Activated CD8-positive, alpha-beta memory T cell treated with anti-CD3 and anti-CD28 coated beads, Interleukin-2, amount 50 U/mL, for 48 hours (primary cell): ENCODE measurements at regions not wholly inside any gene's neighbourhood (a gene's known extent, or its start where the extent isn't known, plus 50 kb on each side); places are given as distances from the start of the nearest gene placed in this dataset.
A peak's percentile ranks its signal among the peaks of the same experiment; 100 is the strongest.

Source experiments
- DNase-seq: peaks from one replicate; pipeline ENCODE4 v3.0.0-alpha.2; 2020

DNA sequence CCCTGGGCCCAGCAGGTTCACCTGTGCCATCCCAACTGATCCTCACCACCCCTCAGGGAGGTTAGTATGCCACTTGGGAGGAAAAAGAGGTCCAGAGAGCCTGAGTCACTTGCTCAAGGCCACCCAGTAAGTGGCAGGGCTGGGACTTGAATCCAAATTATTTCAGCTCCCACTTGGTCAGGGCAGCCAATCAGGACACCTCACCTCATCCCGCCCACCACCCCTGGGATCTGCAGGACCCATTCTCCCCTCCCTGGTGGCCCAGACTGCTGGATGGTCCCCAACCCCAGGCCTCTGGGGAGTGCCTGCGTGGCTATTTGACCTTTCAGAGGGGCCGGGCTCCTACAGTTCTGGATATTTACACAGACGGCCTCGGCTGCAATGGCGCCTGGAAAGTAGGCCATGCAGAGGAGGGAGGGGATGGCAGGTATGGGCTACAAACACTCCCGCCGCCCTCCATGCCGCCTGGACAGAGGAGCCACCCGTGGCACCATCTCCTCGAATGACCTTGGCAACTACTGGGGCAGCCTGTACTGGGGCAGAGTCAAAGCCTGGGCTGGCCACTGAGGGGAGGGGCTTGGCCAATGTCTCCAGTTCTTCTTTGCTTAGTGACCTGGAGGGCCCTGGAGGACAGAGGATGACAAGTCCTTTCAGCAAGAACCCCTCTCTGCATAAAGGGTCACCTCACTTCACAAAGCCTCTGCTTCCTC, 153.6 kb upstream of the LINGO1 start:
- DNase-seq, result no peak

DNA sequence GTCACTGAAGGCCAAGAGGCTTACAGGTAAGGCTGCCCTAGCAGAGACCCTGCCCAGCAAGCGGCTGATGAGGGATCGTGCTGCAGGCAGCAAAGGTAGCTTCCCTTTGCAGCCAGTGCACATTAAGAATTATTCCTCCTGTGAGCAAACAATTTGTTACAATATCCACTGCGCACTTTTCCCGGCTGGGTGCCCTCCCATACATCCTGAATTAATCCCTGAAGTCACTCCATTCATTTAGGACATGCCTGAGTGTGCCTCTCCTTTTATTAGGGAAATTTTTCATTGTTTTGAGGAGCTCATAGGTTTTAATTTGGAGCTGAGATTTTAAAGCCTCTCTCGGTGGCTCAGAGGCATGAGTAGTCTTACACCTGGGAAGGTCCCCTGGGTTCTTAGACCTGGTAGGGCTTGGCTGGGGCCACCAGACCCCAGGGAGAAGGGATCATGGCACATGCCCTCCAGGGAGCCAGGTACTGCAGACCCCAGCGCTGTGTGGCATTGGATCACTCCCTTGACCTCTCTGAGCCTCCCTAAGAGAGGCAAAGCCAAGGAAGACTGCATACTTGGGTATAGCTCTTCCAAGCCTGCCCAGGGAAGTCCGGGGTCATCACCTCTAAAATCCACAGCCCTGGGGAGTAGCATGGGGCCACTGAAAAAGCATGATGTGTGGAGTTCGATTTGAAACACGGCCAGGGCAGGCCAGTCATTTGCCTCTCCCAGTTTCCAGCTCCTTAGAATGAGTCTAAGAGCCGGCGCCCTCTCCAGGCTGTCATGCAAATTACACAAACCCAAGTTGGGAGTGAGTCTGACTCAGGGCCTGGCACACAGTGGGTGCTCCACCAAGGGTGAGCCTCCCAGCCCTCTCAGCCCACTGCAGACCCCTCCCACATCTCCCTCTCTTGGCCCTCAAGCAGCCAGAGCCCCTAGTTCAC, 151.9 kb upstream of the LINGO1 start:
- DNase-seq, result peak; percentile 66

GRCh38 chr15:77783636-77784035, 150.9 kb upstream of the LINGO1 start:
- DNase-seq, result no peak

DNA sequence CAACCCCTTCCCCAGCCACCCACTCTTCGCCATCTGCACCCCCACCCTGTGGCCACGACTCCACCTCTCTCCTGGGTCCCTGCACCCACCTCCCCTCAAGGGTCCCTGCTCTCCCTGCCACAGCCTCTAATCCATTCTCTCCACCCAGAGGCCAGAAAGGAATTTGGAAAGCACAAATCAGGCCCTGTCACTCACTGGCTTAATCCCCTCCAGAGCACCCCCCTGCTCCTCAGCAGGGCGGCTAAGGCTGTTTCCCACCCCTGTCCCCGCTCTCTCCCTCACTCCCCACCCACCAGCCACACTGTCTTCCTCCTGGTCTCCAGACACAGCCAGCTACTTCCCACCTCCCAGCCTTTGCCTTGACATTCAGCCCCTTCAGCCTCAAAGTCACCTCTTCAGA, 150.0 kb upstream of the LINGO1 start:
- DNase-seq, result no peak

DNA sequence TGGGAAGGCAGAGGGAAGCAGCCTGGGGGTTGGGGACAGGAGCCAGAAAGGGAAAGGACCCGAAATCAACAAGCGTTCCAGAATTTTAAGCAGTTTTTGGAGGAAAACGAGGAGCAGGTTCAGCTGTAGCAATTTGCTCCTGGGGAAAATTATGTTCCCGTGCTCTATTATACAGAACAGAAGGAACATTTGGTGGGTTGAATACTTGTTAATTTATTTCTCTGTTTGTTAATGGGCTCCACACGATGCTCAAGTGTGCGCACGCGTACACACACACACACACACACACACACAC, 149.2 kb upstream of the LINGO1 start:
- no peak for DNase-seq

DNA sequence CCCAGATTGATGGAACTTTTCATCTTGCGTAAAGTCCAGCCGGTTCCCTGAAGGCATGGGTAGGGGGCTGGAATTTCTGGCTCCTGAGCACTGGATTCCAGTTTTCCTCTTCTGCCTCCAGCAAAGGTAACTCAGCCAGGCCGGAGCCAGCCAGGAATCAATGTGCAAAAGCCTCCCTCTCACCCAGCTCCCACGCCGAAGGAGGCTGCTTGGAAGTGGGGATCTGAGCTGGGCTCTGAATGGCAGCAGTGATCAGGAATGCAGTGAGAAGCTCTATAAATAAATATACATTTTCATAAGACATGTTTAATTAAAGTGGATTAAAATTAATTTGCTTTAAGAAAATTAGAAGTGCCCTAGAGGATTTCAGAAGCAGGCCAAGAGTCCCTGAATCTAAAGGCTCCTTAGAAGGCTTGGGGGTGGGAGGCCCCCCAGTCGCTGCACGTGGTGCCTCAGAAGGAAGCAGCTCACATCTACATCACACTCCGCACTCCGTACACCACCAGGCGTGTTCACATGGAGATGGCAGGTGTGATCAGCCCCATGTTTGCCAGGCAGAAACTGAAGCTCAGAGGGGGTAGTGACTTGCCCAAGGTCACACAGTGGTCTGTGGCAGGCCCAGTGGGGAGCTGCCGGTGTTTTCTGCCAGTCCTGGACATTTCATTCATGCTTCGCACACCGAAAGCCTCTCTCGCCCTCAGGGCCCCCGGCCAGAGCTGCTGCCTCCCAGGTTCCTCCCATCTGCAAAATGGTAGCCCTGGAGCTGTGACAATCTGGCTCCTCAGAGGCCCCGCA, 148.6 kb upstream of the LINGO1 start:
- no peak for DNase-seq

- DNase-seq, result no peak
Observed at GRCh38 chr15:77778802-77779201, 146.1 kb upstream of the LINGO1 start.

DNA sequence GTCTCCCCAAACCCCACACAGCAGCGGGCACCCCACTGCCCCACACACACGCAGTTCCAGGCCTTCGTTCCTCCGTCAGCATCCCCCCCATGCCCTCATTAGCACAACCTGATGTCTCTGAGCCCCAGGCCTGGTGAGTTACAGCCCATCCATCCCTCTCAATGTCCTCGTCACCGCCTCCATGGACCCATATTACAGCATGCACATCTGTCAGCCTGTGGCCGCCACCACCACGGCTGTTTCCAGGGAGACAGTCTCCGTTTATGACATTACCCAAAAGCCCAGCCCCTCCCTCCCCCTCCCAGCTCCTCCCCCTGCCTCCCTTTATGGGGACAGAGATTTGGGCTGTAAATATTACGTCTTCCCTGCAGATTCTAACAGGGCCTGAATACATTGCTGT, 143.1 kb upstream of the LINGO1 start:
- DNase-seq, result no peak

DNA sequence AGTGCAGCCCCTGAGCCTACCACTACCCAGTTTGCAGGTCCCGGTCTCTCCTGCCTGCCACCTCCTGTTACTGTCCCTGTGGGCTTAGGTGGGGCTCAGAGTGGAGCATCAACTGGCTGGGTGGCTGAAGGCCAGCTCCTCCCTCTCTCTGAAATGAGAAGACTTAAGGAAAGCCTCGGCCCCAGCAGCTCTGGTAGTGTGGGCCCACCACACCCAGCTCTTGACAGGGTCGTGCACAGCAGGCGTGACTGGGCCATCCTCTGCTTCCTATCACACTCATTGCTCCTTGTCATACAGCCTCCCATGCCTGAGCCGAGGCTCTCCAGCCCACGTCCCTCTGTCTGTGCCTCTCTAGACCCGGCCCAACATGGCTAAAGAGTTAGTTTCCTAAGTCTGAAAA, 142.7 kb upstream of the LINGO1 start:
- DNase-seq, result no peak

DNA sequence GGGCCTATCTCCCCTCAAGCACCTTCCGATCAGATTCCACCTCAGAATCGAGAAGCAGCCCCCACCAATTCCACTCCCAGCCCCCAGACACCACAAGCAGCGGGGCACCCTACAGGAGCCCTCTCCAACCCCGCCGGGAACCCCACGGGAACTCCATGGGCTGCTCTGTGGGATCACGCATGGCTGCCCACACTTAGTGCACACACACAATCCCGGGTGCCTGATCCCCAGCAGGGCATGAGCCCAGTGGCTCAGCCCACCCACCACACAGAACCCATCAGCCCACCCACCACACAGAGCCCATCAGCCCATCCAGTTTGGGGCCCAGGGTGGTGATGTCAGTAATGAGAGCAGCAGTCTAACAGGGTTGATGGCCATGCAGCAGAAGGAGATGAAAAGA, 141.6 kb upstream of the LINGO1 start:
- no peak for DNase-seq

- no peak for DNase-seq
Observed at GRCh38 chr15:77773903-77774302, 141.2 kb upstream of the LINGO1 start.

DNA sequence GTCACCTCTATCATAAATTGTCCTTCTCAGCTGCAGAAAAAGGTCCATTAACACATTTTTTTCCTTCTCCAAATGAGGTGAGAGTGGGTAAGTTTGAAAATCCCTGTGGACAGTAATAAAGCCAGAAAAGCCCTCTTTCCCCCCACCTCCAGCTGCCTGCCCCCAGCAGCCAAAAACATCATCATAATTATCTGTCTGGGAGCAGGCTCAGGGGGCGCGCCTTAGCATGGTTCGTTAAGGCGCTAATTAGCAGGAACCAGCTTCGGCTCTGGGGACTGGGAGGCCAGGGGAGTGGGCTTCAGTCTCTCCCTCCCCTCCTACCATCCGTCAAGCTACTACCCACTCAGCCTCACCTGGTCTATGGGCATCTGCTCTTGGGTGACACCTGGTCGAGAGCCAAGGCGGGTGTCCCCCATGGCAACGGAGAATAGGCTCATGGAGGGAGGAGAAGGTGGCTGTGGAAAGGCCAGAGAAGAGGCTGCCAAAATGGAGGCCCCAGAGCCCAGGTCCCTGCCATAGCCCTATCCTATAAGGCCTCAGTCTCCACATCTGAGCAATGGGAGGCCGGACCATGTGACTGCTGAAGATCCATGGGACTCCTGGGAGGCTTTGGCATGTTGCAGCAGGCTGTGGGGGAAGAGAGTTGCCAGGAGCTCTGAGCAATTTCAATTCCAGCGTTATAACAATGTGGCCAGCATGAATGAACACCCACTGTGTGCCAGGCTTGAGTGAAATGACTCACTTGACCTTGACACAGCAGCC, 140.1 kb upstream of the LINGO1 start:
- no peak for DNase-seq

- DNase-seq, result no peak
Observed at GRCh38 chr15:77771616-77772015, 138.9 kb upstream of the LINGO1 start.

GRCh38 chr15:77769700-77770099, 137.0 kb upstream of the LINGO1 start:
- no peak for DNase-seq

GRCh38 chr15:77768521-77769078, 135.9 kb upstream of the LINGO1 start:
- no peak for DNase-seq

DNA sequence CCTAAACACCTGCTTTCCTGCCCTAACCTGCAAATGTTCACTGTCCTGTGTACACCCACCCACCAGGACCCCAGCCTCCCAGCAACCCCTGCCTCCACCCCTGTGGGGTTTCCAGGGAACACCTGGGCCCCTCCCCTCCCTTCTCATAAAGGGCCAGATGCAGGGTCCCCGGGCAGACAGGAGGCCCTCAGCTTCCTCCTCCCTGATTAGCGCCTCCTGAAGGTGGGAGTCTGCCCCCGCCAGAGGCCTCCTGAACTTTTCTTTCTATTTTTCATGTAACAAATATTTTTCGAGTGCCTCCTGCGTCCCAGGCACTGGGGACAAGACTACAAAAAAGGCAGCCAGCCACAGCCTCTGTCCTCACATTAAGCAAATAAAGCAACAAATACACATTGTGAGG, 135.4 kb upstream of the LINGO1 start:
- no peak for DNase-seq

DNA sequence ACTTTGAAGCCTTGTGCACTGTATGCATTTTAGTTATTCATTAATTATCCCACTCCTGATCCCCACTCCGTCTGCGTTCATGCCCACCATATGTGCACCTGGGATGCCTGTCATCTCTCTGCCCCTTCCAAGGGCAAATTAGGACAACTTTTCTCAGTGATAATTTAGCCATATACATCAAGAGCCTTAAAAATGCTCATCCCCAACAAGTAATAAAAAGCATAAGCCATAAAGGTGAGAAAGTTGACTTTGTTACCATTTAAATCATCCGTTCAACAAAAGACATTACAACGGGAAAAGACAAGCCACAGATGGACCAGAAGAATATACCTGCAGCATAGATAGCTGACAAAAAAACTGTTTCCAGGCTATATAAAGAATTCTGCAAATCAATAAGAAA, 131.4 kb upstream of the LINGO1 start:
- DNase-seq, result no peak

- no peak for DNase-seq
Observed at GRCh38 chr15:77762747-77763355, 130.1 kb upstream of the LINGO1 start.

DNA sequence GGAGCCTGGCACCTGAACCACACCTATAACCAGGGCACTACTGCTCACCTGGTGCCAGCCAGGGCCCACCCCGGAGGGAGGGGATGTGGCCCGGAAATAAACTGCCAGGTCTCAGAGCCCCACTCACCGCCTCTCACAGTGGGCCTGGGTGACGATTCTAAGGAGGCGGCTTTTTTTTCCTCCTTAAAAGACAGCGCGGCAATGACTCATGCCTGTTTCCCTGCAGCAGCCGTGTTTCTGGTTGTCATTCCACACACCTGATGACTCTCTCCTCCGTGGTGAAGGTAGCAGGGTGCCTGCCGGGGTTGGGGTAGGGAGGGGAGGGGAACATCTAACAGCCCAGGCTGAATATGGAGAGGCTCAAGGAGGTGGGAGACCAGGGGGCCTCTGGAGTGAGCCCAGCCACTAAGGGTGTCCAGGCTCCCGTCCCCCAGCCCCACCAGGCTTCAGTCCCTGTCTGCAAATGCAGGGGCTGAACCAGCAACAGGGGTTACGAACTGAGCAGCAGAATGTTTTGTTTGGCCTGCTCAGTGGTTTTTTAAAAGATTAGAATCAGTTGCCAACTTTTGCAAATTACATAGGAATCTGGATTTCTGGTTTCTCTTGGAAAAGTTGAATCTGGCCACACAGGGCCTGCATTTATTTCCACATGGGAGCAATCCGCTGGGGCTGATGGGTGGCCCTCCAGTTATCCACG, 127.3 kb upstream of the LINGO1 start:
- no peak for DNase-seq

DNA sequence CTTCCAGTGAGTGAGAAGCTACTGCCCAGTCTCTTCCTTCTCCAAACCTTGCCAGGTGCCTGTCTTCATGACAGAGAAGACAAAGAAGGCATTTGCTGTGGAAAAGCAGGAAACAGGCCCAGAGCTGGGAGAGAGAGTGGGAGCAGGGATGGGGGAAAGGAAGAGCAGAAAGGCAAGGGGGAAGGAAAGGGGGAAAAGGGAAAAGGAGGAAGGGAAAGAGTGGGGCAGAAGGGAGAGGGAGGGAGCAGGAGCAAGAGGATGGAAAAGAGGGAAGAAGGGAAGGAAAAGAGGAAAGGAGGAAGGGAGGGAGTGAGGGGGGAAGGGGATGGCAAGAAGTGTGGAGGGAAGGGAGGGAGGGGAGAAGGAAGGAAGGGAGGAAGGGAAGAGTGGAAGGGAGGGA, 121.2 kb upstream of the LINGO1 start:
- DNase-seq, result no peak

DNA sequence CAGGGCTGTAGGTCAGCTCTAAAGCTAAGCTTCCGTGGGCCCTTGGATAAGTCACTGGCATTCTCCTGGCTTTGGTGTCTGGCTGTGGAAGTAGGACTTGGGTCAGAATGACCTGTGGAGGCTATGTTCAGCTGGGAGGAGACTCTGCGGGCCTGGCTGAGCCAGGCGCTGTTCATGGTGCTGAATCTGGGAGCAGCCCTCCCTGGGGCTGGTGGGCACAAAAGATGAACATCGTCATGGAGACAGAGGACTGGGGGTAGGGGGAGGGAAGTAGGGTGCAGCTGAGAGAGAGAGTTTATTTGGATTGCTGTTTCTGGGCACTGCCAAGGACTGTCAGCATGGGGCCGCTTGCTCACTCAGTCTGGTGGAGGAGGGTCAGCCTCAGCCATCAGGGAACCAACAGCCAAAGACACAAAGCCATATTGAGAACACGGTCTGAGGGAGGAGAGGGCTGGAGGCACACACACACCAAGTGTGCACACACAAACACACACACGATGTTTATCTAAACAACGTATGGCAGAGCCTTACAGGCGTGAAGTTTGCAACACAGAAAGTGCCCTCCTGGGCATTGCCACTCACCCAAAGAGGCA, 120.7 kb upstream of the LINGO1 start:
- DNase-seq, result no peak
